Neuronal stem cell (in vitro differentiated cells): ENCODE measurements at regions not wholly inside any gene's neighbourhood (a gene's known extent, or its start where the extent isn't known, plus 50 kb on each side); places are given as distances from the start of the nearest gene placed in this dataset.

Experiments
- DNase-seq: peaks from one replicate; pipeline ENCODE4 v3.0.0-alpha.2; 2013; ENCODE audit warnings: low spot score
- H2AFZ ChIP-seq: one replicate; pipeline ENCODE4 v1.6.1; 2013; ENCODE audit warnings: mild to moderate bottlenecking, low read length, inconsistent platforms
- H2AK5ac ChIP-seq: 2 replicates; pipeline ENCODE4 v1.6.1; 2013; ENCODE audit warnings: low read depth, mild to moderate bottlenecking, inconsistent platforms, low read length, moderate library complexity, mixed read lengths
- H2BK120ac ChIP-seq: 2 replicates; pipeline ENCODE4 v1.6.1; 2013; ENCODE audit warnings: low read depth, mild to moderate bottlenecking, inconsistent platforms, low read length, moderate library complexity, mixed read lengths
- H2BK12ac ChIP-seq: one replicate; pipeline ENCODE4 v1.6.1; 2013; ENCODE audit warnings: low read length, inconsistent platforms
- H2BK15ac ChIP-seq: 2 replicates; pipeline ENCODE4 v1.6.1; 2013; ENCODE audit warnings: mild to moderate bottlenecking, low read length, inconsistent platforms, mixed read lengths
- H2BK5ac ChIP-seq: one replicate; pipeline ENCODE4 v1.6.1; 2013; ENCODE audit warnings: inconsistent platforms, mild to moderate bottlenecking, low read length, moderate library complexity
- H3K14ac ChIP-seq: one replicate; pipeline ENCODE4 v1.6.1; 2013; ENCODE audit warnings: low read length, inconsistent platforms
- H3K18ac ChIP-seq: 2 replicates; pipeline ENCODE4 v1.6.1; 2013; ENCODE audit warnings: low read length, inconsistent platforms
- H3K23ac ChIP-seq: 2 replicates; pipeline ENCODE4 v1.6.1; 2013; ENCODE audit warnings: low read depth, mild to moderate bottlenecking, mixed read lengths, low read length, inconsistent platforms; ENCODE audit not compliant: poor library complexity
- H3K27ac ChIP-seq: replicated peaks from 3 replicates; pipeline ENCODE4 v1.5.1; 2013; ENCODE audit warnings: low read length, inconsistent platforms
- H3K27me3 ChIP-seq, 3 experiments: 2 replicates each; pipeline ENCODE4 v1.6.1; 2013; ENCODE audit warnings: low read length in 3 of 3, mild to moderate bottlenecking in 2 of 3, inconsistent platforms in 1 of 3, low read depth in 1 of 3, mixed read lengths in 1 of 3, moderate library complexity in 1 of 3; ENCODE audit not compliant: control insufficient read depth in 3 of 3, insufficient read depth in 3 of 3
- H3K36me3 ChIP-seq, 2 donors: replicated peaks in 1 of 2; 2 replicates each; pipeline ENCODE4 v1.6.1; 2013; ENCODE audit warnings: low read length in 2 of 2; ENCODE audit not compliant: control insufficient read depth in 2 of 2, insufficient read depth in 2 of 2
- H3K4ac ChIP-seq: 2 replicates; pipeline ENCODE4 v1.6.1; 2013; ENCODE audit warnings: inconsistent platforms, mild to moderate bottlenecking, low read length, moderate library complexity
- H3K4me1 ChIP-seq, 2 donors: 1 replicate in 1 of 2; 2 replicates in 1 of 2; pipeline ENCODE4 v1.6.1; 2013; ENCODE audit warnings: low read length in 2 of 2, low read depth in 1 of 2; ENCODE audit not compliant: control insufficient read depth in 2 of 2, insufficient read depth in 1 of 2
- H3K4me2 ChIP-seq: one replicate; pipeline ENCODE4 v1.6.1; 2013; ENCODE audit warnings: mild to moderate bottlenecking, low read length, inconsistent platforms; ENCODE audit not compliant: insufficient read depth, poor library complexity, severe bottlenecking
- H3K4me3 ChIP-seq, 2 donors: 2 replicates each; pipeline ENCODE4 v1.5.1; 2013; ENCODE audit warnings: low read length in 2 of 2, mild to moderate bottlenecking in 2 of 2, inconsistent platforms in 1 of 2, moderate library complexity in 1 of 2
- H3K79me1 ChIP-seq: one replicate; pipeline ENCODE4 v1.6.1; 2013; ENCODE audit warnings: low read depth, mild to moderate bottlenecking, inconsistent platforms, low read length, moderate library complexity
- H3K9ac ChIP-seq: one replicate; pipeline ENCODE4 v1.6.1; 2013; ENCODE audit warnings: mild to moderate bottlenecking, low read depth, low read length, inconsistent platforms; ENCODE audit not compliant: poor library complexity
- H3K9me3 ChIP-seq, 2 donors: replicated peaks in 1 of 2; 2 replicates each; pipeline versions ENCODE3 to v1.6.1; 2013; ENCODE audit warnings: low read length in 2 of 2, mild to moderate bottlenecking in 2 of 2, inconsistent platforms in 1 of 2, low read depth in 1 of 2, mixed read lengths in 1 of 2, moderate library complexity in 1 of 2; ENCODE audit not compliant: control insufficient read depth in 2 of 2, insufficient read depth in 1 of 2
- H4K8ac ChIP-seq: one replicate; pipeline ENCODE4 v1.6.1; 2013; ENCODE audit warnings: low read depth, mild to moderate bottlenecking, inconsistent platforms, low read length, moderate library complexity
- H4K91ac ChIP-seq: one replicate; pipeline ENCODE4 v1.6.1; 2013; ENCODE audit warnings: low read length, low read depth, mild to moderate bottlenecking, inconsistent platforms; ENCODE audit not compliant: poor library complexity
- WGBS, 2 donors: extraction: QIAGEN DNeasy Blood & Tissue Kit; methylation state at CpG; one replicate each; pipeline ENCODE4 v1.1.7; 2013; ENCODE audit warnings: missing lambda C conversion rate in 2 of 2, mixed read lengths in 1 of 2; ENCODE audit not compliant: insufficient read length in 2 of 2, insufficient replicate concordance in 1 of 2; ENCODE audit errors: extremely low coverage in 2 of 2; 5-methylcytosine and 5-hydroxymethylcytosine counted together

- H2BK12ac ChIP-seq, result no peak overlapping the region
- peaks cover 3 to 6% of the 10 kb centered on the region in 2 donors for H3K4me1 ChIP-seq
- 100% methylated on average over 1 of the region's 5 CpGs; no CpG with 5 or more reads in 1 of the 2 donors for WGBS, 2 donors
- no peak overlapping the region for H2AFZ ChIP-seq
- H3K9ac ChIP-seq, result no peak overlapping the region
- no peak overlapping the region for H3K14ac ChIP-seq
- no peak overlapping the region for H3K27ac ChIP-seq
- no peak for DNase-seq
- H2BK5ac ChIP-seq, result no peak overlapping the region
- no peaks in the 10 kb centered on the region for H3K79me1 ChIP-seq
- no peak overlapping the region for H3K23ac ChIP-seq
- no peak overlapping the region for H2BK120ac ChIP-seq
- H3K9me3 ChIP-seq, result no peaks in the 10 kb centered on the region
- no peak overlapping the region for H3K18ac ChIP-seq
- H2BK15ac ChIP-seq, result no peak overlapping the region
- H3K27me3 ChIP-seq, result peaks cover 0 to 3% (median 0%) of the 10 kb centered on the region in 3 experiments
- H3K4me2 ChIP-seq, result no peak overlapping the region
- H4K8ac ChIP-seq, result no peak overlapping the region
- no peak overlapping the region for H2AK5ac ChIP-seq
- no peak overlapping the region for H3K4me3 ChIP-seq
- H4K91ac ChIP-seq, result no peak overlapping the region
- no peak overlapping the region for H3K4ac ChIP-seq
- no peaks in the 10 kb centered on the region for H3K36me3 ChIP-seq
These were observed 552.2 kb downstream of the MDFIC start for GRCh38 chr7:115474137-115474536.

DNA sequence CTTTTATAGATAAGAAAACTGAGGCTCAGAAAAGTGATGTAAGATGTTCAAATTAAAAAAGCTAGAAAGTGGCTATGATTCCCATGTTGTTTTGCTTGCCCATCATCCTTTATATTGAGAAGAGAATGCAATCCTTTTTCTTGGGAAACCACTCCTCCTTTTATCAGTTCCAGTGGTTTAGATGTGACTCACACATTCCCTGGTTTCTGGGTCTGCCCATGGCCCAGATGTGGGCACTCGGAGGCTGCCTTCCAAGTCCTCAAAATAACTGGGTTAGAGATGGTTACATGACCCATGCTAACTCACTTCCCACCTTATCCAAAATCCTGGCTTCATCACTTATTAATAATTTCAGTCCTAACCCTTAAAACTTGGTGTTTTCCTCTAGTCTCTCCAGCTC lies 550.0 kb downstream of the MDFIC start:
- no CpG with 5 or more reads among the region's 1 CpG for WGBS, 2 donors

GRCh38 chr7:115462301-115463015 lies 540.6 kb downstream of the MDFIC start:
- no peak overlapping the region for H2BK15ac ChIP-seq
- H3K4me1 ChIP-seq, result no peaks in the 10 kb centered on the region
- no peak overlapping the region for H3K4me2 ChIP-seq
- H3K14ac ChIP-seq, result no peak overlapping the region
- no peak overlapping the region for H2BK12ac ChIP-seq
- H3K27ac ChIP-seq, result no peak overlapping the region
- no peak overlapping the region for H3K4me3 ChIP-seq
- no peak overlapping the region for H3K4ac ChIP-seq
- no peak overlapping the region for H2BK5ac ChIP-seq
- H3K27me3 ChIP-seq, result no peaks in the 10 kb centered on the region
- WGBS, 2 donors, result no CpG with 5 or more reads among the region's 3 CpGs
- H2AK5ac ChIP-seq, result no peak overlapping the region
- no peak overlapping the region for H4K8ac ChIP-seq
- H3K79me1 ChIP-seq, result no peaks in the 10 kb centered on the region
- no peak overlapping the region for H3K23ac ChIP-seq
- no peak for DNase-seq
- H2BK120ac ChIP-seq, result no peak overlapping the region
- H2AFZ ChIP-seq, result no peak overlapping the region
- H3K9ac ChIP-seq, result no peak overlapping the region
- no peaks in the 10 kb centered on the region for H3K36me3 ChIP-seq
- H3K9me3 ChIP-seq, result no peaks in the 10 kb centered on the region
- no peak overlapping the region for H4K91ac ChIP-seq
- H3K18ac ChIP-seq, result no peak overlapping the region

More for the DNA sequence above, 550.0 kb downstream of the MDFIC start:
- no peak overlapping the region for H3K18ac ChIP-seq
- no peak for DNase-seq
- no peak overlapping the region for H2BK120ac ChIP-seq
- no peak overlapping the region for H3K4me3 ChIP-seq
- H3K4me1 ChIP-seq, result peaks cover 3 to 6% of the 10 kb centered on the region in 2 donors
- H2BK15ac ChIP-seq, result no peak overlapping the region
- H4K91ac ChIP-seq, result no peak overlapping the region
- no peak overlapping the region for H4K8ac ChIP-seq
- H3K27ac ChIP-seq, result no peak overlapping the region
- H3K27me3 ChIP-seq, result peaks cover 0 to 1% (median 0%) of the 10 kb centered on the region in 3 experiments
- H2AFZ ChIP-seq, result peak overlapping the region; percentile 30
- H3K9ac ChIP-seq, result no peak overlapping the region
- H3K4me2 ChIP-seq, result no peak overlapping the region
- no peak overlapping the region for H3K4ac ChIP-seq
- H2AK5ac ChIP-seq, result no peak overlapping the region
- no peaks in the 10 kb centered on the region for H3K36me3 ChIP-seq
- H2BK5ac ChIP-seq, result no peak overlapping the region
- H2BK12ac ChIP-seq, result no peak overlapping the region
- no peak overlapping the region for H3K23ac ChIP-seq
- no peak overlapping the region for H3K14ac ChIP-seq
- no peaks in the 10 kb centered on the region for H3K79me1 ChIP-seq
- no peaks in the 10 kb centered on the region for H3K9me3 ChIP-seq

GRCh38 chr7:115449689-115450088 lies 527.8 kb downstream of the MDFIC start:
- no CpG with 5 or more reads among the region's 3 CpGs for WGBS, 2 donors
- Histone ChIP-seq H3K4ac (no peak overlapping the region), H2BK15ac (no peak overlapping the region), H3K79me1 (no peaks in the 10 kb centered on the region), H3K4me1 (no peaks in the 10 kb centered on the region), H3K4me3 (no peak overlapping the region), H3K36me3 (no peaks in the 10 kb centered on the region), H2AK5ac (no peak overlapping the region), H3K4me2 (no peak overlapping the region), H4K8ac (no peak overlapping the region), H2BK5ac (no peak overlapping the region), H3K9me3 (no peaks in the 10 kb centered on the region), H2BK12ac (no peak overlapping the region), H3K27me3 (no peaks in the 10 kb centered on the region), H3K14ac (no peak overlapping the region), H4K91ac (no peak overlapping the region), H3K27ac (no peak overlapping the region), H3K9ac (no peak overlapping the region), H2BK120ac (no peak overlapping the region), H3K23ac (no peak overlapping the region), H2AFZ (no peak overlapping the region), H3K18ac (no peak overlapping the region)
- DNase-seq, result no peak
